SHP77 (cell line): ENCODE measurements at regions not wholly inside any gene's neighbourhood (a gene's known extent, or its start where the extent isn't known, plus 50 kb on each side); places are given as distances from the start of the nearest gene placed in this dataset.
"Not testable (repeated sequence)": the region's sequence is repeated elsewhere in the genome, so short reads cannot be mapped to it uniquely, and the experiment has no call there.

Experiments used
- DNase-seq, 2 experiments: peaks; one replicate each; lab custom pipeline; 2025; lab: John Stamatoyannopoulos, UW

DNA sequence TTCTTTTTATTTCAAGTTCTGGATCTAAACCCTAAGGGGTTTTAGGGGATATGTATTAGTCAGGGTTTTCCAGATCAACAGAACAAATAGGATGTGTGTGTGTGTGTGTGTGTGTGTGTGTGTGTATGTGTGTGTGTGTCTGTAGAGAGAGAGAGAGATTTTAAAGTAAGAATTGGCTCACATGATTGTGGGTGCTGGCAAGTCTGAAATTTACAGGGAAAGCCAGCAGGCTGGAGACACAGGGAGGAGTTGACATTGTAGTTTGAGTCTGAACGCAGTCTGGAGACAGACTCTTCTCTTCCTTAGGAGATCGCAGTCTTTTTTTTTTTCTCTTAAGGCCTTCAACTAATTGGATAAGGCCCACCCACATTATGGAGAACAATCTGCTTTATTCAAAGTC lies 428.8 kb upstream of the TBL1XR1 start:
- DNase-seq, result no peak

DNA sequence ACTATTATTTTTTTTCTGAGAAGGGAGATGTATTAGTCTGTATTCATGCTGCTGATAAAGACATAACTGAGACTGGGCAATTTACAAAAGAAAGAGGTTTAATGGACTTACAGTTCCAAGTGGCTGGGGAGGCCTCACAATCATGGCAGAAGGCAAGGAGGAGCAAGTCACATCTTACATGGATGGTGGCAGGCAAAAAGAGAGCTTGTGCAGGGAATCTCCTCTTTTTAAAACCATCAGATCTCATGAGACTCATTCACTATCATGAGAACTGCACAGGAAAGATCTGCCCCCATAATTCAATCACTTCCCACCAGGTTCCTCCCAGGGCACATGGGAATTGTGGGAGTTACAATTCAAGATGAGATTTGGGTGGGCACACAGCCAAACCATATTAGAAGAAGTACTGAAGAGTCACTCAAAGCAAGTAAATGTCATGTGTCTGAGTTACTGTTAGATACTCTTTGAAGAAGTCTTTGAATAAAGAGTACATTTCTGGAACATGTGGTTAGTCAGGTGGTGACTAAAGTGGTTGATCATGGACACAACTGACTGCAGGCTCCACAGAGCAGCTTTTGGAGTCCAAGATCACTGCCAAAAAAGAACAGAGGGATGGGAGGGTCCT lies 430.9 kb upstream of the TBL1XR1 start:
- DNase-seq, result not testable (repeated sequence)

DNA sequence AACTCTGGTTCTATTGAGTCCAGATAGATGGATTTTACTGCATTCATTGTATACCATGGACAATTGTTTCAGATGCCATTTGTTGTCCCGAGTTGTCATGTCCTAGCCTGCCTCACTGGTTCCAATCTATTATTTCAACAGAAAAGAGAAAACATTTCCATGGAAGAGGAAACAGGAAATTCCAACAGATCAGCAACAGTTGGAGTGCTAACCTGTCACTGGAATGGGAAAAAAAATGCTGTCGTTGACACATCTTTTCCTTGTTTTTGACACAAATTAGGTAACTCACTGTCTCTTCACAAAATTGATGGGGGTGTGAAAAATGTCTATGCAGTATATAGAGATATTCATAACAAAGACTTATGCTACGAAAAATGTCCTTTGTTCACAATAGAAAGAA lies 432.0 kb upstream of the TBL1XR1 start:
- no peak for DNase-seq

DNA sequence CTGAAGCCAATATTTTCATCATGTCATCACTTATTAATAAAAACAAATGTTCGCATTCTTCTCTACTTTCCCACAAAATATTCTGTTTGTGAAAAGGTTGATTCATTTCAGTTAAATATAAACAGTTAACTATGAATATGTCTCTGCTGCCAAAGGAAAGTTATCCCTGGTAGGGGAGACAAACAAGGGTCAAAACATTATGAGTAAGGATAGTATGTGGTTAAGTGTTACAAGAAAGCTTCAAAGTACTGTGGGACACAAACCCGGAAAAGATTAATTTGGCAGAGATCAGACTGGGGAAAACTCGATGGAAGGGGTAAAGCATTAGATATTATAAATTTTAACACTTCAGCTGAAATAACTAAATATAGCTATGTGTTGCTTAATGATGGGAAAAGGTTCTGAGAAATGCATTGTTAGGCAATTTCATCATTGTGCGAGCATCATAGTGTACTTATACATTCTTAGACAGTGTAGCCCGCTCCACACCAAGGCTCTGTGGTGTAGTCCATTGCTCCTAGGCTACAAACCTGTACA lies 436.5 kb upstream of the TBL1XR1 start:
- no peak for DNase-seq

DNA sequence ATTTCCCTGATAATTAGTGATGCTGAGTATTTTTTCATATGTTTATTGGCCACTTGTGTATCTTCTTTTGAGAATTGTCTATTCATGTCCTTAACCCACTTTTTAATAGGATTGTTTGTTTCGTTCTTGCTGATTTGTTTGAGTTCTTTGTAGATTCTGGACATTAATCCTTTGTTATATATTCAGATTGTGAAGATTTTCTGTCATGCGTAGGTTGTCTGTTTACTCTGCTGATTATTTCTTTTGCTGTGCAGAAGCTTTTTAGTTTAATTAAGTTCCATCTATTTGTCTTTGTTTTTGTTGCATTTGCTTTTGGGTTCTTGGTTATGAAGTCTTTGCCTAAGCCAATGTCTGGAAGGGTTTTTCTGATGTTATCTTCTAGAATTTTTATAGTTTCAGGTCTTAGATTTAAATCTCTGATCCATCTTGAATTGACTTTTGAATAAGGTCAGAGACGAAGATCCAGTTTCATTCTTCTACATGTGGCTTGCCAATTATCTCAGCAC lies 438.4 kb upstream of the TBL1XR1 start:
- DNase-seq, result not testable (repeated sequence)

DNA sequence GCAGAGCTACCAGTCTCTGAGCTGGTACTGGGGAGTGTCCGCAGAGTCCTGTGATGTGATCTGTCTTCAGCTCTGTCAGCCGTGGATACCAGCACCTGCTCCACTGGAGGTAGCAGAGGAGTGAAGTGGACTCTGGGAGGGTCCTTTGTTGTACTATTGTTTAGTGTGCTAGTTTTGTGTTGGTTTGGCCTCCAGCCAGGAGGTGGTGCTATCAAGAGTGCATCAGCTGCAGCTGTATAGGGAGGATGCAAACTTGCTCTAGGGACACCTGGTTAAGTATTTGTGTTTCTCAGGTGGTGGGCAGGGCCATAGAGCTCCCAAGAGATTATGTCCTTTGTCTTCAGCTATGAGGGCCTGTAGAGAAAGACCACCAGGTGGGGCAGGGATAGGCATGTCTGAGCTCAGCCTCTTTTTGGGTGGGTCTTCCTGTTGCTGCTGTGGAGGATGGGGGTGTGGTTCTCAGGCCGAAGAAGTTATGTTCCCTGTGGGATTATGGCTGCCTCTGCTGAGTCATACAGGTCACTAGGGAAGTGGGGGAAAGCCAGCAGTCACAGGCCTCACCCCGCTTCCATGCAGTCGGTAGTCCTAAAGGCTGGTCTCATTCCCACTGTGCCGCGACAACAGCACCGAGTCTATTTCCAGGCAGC lies 443.2 kb upstream of the TBL1XR1 start:
- DNase-seq, result peak; percentile 90 to 92

DNA sequence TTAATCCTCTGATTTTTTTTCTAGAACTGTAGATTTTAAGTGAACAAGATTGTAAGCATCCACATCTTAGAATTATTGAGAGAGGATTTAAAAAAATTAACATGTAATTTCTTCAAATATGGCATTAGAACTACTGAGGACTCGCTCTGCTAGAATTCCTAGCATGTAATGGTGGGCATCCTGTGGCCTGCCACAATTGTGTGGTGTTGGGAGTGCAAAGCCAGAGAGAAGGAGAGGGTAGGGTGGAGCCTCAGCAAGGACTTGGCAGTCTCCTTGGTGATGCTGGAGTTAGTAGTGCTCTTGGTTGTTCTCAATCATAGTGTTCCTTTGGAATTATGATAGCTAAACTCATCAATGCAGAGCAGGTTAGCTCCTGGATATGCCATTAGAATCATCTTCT lies 443.9 kb upstream of the TBL1XR1 start:
- DNase-seq, result no peak

DNA sequence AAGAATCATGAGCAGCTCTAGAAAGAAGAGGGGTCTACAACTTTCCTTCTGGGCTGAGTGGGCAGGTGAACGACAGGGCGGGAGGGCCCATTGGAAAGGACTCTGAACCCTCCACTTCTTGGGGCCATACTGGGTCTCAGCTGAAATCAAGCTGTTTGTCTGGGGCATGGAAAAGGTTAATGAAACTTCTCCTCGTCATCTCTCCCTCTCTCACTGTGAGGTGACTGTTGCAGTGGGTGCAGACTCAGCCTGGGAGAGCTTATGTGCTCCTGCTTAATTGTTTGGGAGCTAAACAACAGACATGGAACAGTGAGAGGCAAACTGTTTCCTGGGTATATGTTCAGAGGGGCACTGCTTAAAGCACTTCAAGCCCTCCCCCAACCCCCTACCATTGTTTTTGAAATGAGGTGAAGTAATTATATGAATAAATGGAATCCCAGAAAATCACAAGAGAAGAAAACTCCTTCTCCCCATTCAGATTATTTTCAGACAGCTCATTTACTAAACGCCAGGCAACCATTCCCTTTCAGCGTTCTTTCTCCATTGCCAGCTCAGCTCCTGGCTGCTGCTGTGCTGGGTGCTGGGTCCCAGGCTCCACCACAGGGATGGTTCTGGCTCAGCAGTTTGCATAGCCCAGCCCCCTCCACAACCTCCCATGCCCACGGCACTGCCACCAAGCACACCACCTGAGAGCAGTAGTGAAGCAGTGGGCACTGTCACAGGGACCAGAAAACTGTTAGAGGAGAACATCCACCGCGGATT lies 444.9 kb upstream of the TBL1XR1 start:
- peak; percentile 27 to 70 for DNase-seq

DNA sequence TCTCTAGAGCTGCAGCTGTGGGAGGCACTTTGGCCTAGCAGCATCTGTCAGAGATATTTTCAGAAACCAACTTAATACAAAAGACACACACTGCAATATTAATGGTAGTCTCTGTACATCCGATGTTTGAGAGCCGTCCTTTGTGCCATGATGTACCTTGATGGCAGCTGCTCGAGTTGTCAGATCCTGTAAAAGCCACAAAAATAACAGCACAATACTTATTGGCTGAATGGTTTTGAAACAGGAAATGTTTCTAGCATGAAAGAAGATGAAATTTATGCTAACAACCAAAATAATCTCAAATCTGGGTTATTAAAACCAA lies 445.5 kb upstream of the TBL1XR1 start:
- no peak for DNase-seq

DNA sequence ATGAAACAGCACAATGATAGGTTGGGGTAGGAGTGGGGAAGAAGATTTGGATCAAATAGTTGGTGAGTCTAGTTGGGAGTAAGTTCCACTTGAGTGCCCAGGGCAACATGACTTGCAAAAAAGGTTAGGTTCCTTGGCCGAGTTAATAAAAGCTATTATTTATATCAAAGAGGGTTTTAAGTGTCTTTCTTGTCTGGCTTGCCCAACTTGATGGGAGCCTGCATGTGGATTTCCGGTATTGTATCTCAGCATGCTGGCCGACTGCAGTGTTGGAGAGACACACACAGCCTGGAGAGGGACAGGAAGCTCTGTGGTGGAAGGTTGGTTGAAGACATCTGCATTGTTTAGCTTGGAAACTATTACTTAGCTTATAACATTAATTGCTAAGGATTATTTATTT lies 449.5 kb upstream of the TBL1XR1 start:
- no peak for DNase-seq

DNA sequence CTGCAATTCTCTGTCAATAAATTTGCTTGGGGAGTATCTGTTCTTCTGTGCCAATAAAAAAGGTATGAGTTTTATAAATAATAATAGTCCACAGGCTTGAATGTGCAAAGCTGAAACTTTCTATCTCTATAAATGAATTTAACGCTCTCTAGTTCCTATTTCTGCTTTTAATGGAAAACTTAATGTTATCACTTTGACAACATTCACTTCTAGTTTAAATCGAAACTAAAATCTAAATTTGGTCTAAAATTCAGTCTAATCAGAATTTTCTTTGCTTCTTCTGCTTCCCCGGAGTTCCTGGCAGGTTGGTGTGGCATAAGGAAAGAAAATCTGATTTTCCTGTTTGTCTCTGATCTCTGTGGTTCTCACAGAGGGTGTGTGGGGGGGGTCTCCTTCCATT lies 450.1 kb upstream of the TBL1XR1 start:
- DNase-seq, result no peak

DNA sequence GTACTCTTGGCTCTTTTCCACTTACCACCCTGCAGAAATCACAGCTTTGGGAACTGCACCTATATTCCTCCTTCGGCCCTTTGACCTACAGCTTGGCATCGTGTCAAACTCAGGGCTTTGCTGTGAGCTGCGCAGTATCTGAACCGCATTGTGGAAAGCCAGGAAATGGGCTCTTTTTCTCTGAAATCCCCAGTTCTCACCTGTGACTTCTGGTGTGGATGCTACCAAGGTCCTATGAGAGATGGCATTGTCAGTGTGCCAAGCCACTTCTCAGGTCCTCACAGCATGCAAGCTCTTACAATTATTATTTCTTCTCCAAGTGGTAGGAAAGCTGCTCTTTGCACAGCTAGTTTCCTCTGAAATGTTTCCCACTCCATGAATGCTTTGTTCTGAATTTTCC lies 450.6 kb upstream of the TBL1XR1 start:
- no peak for DNase-seq

DNA sequence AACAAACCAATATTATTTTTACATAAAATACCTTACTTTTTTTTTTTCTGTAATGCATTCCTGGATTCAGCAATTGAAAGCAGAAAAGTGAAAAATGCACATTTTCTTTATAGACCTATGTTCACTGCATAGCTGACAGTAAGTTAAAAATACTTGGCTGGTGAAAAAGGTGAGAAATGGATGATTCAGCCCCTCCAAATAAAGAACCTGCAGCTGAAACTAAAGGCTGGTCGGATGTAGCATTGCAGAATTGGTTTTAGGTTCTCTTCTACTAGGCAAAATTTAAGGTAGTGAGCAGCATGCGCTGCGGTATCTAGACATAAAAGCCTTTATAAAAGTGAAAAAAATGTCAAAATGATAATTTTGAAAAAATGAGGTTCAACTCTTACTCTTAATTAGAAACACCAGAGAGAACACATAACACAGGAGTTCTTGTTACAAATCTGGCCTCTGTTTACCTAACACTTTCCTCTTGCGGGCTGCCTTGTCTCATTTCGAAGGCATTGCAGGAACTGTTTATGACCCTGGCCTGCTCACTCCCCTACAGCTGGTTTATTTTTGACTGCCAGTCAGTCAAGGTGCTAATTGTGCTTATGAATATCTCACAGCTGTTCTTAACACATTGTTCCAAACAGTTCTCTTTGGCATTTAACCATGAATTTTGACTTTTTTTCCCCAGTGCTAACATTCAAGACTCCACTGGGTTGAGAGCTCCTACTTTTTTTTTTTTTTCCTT lies 455.4 kb upstream of the TBL1XR1 start:
- DNase-seq, result no peak

DNA sequence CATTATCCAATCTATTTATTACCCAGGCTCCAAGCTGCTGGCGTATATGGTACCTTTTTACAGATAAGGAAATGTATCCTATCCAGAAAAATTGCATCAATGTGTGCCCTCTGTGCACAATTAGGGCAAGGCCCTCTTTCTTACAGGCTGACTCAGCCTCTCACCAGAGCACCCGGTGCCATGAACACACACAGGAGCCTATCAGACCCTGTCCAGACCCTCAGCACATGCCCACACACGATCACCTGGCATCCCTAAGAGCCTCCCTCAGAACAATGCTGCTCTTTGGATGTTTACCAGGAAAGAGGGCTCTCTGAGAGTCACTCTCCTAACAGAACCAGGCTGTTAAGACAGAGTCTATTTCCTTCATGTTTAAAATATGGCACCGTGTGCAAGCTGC lies 460.0 kb upstream of the TBL1XR1 start:
- DNase-seq, result peak; percentile 21 to 63

DNA sequence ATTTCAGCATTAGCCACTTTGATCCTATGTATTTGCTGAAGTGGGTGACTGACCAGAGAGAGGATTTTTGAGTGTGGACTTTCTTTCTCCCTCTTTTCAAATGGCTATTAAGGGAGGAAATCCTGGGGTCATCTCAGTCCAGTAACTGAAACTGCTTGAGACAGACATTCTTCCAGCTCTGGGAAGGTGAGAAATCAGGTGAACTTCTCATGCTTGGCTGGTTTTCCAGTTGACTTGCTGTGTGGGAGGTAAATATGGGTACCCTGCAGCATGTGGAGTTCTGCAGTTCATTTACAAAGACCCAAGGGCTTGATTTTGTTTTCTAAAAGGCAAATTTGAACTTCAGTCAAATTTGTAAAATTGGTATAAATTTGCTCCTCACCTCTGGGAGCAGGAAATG lies 461.1 kb upstream of the TBL1XR1 start:
- DNase-seq, result no peak

DNA sequence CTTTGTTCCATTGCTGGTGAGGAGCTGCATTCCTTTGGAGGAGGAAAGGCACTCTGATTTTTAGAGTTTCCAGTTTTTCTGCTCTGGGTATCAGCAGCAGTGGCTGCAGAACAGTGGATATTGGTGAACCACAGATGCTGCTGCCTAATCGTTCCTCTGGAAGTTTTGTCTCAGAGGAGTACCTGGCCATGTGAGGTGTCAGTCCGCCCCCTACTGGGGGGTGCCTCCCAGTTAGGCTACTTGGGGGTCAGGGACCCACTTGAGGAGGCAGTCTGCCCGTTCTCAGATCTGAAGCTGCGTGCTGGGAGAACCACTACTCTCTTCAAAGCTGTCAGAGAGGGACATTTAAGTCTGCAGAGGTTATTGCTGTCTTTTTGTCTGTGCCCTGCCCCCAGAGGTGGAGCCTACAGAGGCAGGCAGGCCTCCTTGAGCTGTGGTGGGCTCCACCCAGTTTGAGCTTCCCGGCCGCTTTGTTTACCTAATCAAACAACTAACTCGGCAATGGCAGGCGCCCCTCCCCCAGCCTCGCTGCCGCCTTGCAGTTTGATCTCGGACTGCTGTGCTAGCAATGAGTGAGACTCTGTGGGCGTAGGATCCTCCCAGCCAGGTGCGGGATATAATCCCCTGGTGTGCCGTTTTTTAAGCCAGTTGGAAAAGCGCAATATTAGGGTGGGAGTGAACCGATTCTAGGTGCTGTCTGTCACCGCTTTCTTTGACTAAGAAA lies 467.3 kb upstream of the TBL1XR1 start:
- DNase-seq, result peak in 1 of 2 experiments; percentile 60

DNA sequence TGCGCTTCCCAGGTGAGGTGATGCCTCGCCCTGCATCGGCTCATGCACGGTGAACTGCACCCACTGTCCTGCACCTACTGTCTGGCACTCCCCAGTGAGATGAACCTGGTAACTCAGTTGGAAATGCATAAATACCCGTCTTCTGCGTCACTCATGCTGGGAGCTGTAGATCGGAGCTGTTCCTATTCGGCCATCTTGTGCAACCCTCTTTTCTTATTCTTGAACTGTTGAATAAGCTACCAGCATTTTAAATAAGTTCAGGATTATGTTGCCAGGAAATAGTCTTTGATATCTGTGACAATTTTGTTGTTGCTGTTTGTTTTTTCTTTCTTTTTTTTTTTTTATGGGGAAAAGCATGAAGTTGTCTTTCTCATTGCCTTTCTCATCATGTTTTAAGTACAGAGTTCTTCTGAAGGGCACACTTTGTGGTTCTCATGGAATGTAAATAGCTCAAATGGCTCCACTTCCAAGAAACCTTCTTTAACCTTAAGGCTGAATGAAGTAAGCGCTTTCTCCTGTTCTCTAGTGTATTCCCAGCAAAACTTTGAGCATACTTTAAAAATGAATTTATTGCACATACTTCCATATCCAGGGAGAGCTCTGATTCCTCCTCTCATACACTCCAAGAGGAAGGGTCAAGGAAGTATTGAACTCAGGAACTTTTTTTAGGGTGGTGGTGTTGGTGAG lies 468.0 kb upstream of the TBL1XR1 start:
- peak in 1 of 2 experiments; percentile 60 for DNase-seq

DNA sequence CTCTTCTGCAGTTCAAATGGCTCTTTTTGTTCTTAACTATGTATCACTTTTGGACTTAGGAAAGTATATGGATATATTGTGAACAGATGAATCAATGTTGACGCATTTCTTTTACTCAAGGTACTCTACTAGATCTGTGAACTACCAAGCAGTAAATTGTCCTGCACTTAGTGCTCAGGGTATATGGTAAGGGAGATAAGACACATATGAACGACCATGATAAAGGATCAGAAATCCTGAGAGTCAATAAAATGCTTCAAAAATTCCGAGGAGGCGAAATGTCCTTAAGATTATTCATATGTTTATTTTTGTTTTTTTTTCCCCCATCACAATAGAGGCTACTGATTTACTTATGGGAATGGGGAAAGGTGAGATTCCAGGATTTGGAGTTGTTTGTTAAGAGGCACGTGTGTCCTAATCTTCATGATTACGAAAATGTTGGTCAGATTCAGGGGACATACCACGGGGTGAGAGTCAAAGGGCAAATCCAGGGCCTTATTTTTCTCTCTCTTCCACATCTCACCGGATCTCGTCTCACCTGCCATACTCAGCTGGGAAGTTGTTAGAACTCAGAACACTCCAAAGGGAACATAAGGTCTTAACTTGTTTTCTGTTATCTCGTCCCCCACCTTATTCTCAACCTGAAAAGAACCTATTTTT lies 475.1 kb upstream of the TBL1XR1 start:
- DNase-seq, result no peak

DNA sequence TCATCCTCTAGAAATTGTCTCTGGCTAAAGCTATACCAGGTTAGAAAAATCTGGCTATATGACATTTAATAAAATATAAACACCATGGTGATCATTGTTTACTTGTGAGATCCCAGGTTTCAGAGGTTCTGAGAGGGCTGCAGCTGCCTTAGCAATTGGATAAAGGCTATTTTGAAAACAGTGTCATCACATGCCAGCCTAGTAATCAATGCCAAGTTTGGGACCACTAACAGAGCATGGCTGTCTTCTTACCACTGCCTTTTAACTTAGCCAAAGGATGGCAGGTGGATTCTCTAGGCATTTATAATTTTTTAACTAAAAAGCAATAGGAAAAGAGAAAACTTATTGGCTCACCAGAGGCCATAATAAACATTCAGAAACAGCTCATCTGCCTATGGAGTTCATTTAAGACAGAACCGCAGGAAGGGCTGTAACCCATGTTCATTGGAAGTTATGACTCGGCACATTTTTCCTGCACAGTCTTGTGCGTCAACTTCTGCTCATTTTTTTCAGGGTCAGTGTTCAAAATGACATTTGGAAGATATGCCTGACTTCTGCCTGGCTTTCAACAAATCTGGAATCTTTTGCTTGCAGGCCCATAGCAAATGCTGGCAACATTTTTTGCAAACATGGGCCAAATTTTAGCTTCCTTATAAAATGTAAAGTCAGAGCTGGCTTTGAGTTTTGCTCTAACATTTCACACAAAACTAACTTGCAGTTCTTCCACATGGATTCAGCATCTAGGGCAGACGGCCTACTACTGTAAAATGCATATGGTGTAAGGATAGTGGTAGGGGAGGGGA lies 476.0 kb upstream of the TBL1XR1 start:
- DNase-seq, result no peak

DNA sequence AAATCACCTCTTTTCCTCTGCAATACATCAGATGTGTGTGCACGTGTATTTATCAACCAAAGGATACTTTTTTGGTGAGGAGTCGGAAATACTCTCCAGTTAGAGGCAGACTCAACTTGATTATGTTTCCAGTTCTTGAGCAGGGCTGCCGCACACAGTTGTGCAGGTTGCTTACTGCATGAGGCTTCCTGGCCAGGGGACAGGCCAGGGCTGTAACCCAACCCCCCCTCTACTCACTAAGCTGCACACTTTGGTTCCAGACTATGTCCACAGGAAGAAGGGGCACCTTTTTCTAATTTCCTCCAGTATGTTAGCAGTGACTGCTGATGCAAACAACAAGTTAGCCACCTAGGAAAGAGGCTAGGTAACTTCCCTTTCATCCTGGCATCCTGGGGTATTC lies 476.9 kb upstream of the TBL1XR1 start:
- no peak for DNase-seq
